PC-9 (cell line): ENCODE measurements at regions not wholly inside any gene's neighbourhood (a gene's known extent, or its start where the extent isn't known, plus 50 kb on each side); places are given as distances from the start of the nearest gene placed in this dataset.

Source experiments
- BruUV-seq: library from RNA; stranded (reverse); fragments of 400-500 nt; replicated peaks from 2 replicates; lab custom pipeline; 2021; lab: Mats Ljungman, UMichigan
- CTCF ChIA-PET: fragments of 300-600 bp; sonication (Branson Sonifier 250); formaldehyde crosslinking; loops from one replicate; lab custom pipeline; 2022; ENCODE audit warnings: antibody characterized with exemption; lab: Charles Lee
- POLR2A ChIA-PET: fragments of 300-600 bp; sonication (Branson Sonifier 250); formaldehyde crosslinking; loops from one replicate; lab custom pipeline; 2022; ENCODE audit warnings: antibody characterized with exemption; ENCODE audit not compliant: unreplicated experiment; lab: Charles Lee
- DNase-seq, 2 experiments: peaks; one replicate each; pipeline versions ENCODE4 v3.0.0 to v3.0.0-alpha.2; 2015 to 2022; ENCODE audit warnings: mixed read lengths in 1 of 2
- H2AFZ ChIP-seq: fragments of 200-600 bp; sonication (generic); 2 replicates; pipeline ENCODE4 v1.8.1; 2017; ENCODE audit warnings: antibody characterized with exemption
- H3F3A ChIP-seq: fragments of 200-600 bp; sonication (generic); 2 replicates; pipeline ENCODE4 v1.8.1; 2017; ENCODE audit warnings: antibody characterized with exemption, mild to moderate bottlenecking, low read depth; ENCODE audit not compliant: insufficient read depth
- H3K27ac ChIP-seq: fragments of 200-600 bp; sonication (generic); 2 replicates; pipeline ENCODE4 v1.6.1; 2016; ENCODE audit warnings: mixed run types
- H3K27me3 ChIP-seq: fragments of 200-600 bp; sonication (generic); 2 replicates; pipeline ENCODE4 v1.6.1; 2016; ENCODE audit warnings: low read depth, mixed run types; ENCODE audit not compliant: insufficient read depth
- H3K36me3 ChIP-seq: fragments of 200-600 bp; sonication (generic); 2 replicates; pipeline ENCODE4 v1.6.1; 2016; ENCODE audit warnings: low read depth, mixed run types
- H3K4me1 ChIP-seq: fragments of 200-600 bp; sonication (generic); replicated peaks from 2 replicates; pipeline ENCODE4 v1.6.1; 2016; ENCODE audit warnings: mixed run types; ENCODE audit not compliant: insufficient read depth
- H3K4me2 ChIP-seq: fragments of 200-600 bp; sonication (generic); 2 replicates; pipeline ENCODE4 v1.6.1; 2017; ENCODE audit warnings: mixed run types
- H3K4me3 ChIP-seq: fragments of 200-600 bp; sonication (generic); 2 replicates; pipeline ENCODE4 v1.6.1; 2016; ENCODE audit warnings: mixed run types
- H3K79me2 ChIP-seq: fragments of 200-600 bp; sonication (generic); 2 replicates; pipeline ENCODE4 v1.6.1; 2017; ENCODE audit warnings: low read depth, mixed run types
- H3K9me2 ChIP-seq: fragments of 200-600 bp; sonication (generic); 2 replicates; pipeline ENCODE4 v1.8.1; 2017; ENCODE audit warnings: mild to moderate bottlenecking; ENCODE audit not compliant: insufficient read depth
- H3K9me3 ChIP-seq: fragments of 200-600 bp; sonication (generic); 2 replicates; pipeline ENCODE4 v1.8.1; 2016; ENCODE audit warnings: low read depth; ENCODE audit not compliant: insufficient read depth
- H4K20me1 ChIP-seq: fragments of 200-600 bp; sonication (generic); 2 replicates; pipeline ENCODE4 v1.8.1; 2017; ENCODE audit not compliant: insufficient read depth
- EZH2 ChIP-seq: fragments of 200-600 bp; sonication (generic); IDR thresholded peaks from 2 replicates; pipeline ENCODE4 v1.8.0; 2017; ENCODE audit warnings: antibody characterized with exemption, low read depth
- intact Hi-C: fragments of 100-400 bp; cut with micrococcal nuclease; formaldehyde crosslinking; loops from one replicate; pipeline ENCODE4 v1.10.0; 2022; ENCODE audit not compliant: unreplicated experiment
- TF ChIP-seq, protein P1 (sequence below): fragments of 200-600 bp; sonication (generic); conservative IDR thresholded peaks from 2 replicates; pipeline ENCODE4 v1.6.1; 2017; ENCODE audit warnings: mixed run types, antibody characterized with exemption, mild to moderate bottlenecking, moderate library complexity

DNA sequence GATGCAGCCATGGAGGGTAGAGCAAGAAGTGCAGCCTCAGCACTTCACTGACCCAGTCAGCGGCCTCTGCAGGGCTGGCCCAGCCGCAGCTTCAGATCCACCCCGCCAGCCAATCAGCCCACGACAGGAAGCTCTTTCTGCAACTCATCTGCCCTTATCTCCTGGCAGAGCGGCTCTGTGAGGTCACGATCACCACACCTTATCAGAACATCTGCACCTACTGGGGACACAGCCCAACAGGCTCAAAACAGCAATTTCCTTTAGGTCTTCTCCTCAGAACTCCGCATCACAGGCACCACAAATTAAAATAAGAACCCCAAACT, 287.3 kb downstream of the BCL11B start:
- CTCF ChIA-PET = no interaction called here
- BruUV-seq = no TSS peak
- H3K9me3 ChIP-seq = no peaks in the 10 kb centered on the region
- TF ChIP-seq, protein P1, sequence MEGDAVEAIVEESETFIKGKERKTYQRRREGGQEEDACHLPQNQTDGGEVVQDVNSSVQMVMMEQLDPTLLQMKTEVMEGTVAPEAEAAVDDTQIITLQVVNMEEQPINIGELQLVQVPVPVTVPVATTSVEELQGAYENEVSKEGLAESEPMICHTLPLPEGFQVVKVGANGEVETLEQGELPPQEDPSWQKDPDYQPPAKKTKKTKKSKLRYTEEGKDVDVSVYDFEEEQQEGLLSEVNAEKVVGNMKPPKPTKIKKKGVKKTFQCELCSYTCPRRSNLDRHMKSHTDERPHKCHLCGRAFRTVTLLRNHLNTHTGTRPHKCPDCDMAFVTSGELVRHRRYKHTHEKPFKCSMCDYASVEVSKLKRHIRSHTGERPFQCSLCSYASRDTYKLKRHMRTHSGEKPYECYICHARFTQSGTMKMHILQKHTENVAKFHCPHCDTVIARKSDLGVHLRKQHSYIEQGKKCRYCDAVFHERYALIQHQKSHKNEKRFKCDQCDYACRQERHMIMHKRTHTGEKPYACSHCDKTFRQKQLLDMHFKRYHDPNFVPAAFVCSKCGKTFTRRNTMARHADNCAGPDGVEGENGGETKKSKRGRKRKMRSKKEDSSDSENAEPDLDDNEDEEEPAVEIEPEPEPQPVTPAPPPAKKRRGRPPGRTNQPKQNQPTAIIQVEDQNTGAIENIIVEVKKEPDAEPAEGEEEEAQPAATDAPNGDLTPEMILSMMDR = no peak
- no peak for TF ChIP-seq EZH2
- no peak overlapping the region for H3K4me2 ChIP-seq
- no peak overlapping the region for H3K27ac ChIP-seq
- H3K9me2 ChIP-seq = no peaks in the 10 kb centered on the region
- intact Hi-C loops = no loop called here
- H3K4me1 ChIP-seq = no peaks in the 10 kb centered on the region
- H3F3A ChIP-seq = no peaks in the 10 kb centered on the region
- POLR2A ChIA-PET = no interaction called here
- H4K20me1 ChIP-seq = no peaks in the 10 kb centered on the region
- H3K36me3 ChIP-seq = no peaks in the 10 kb centered on the region
- no peak overlapping the region for H2AFZ ChIP-seq
- no peaks in the 10 kb centered on the region for H3K79me2 ChIP-seq
- H3K4me3 ChIP-seq = no peak overlapping the region
- no peak for DNase-seq
- H3K27me3 ChIP-seq = peaks cover 22% of the 10 kb centered on the region

DNA sequence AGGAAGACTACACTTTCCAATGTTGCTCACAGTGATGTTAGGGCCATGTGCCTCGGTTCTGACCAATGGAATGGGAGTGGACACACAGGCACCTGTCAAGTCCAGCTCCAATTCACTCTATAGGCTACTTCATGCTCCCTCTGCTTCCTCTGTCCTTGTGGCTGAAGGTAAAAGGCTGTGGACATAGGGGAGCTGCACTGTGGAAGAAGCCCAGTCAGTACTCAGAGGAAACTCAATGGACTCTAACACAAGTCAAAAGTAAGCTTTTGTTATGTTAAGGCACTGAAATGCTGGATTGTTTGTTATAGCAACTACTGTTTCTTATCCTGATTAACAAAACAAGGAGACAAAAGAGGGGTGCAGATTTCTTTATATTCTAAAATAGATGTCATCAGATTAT, 278.2 kb downstream of the BCL11B start:
- no peaks in the 10 kb centered on the region for H4K20me1 ChIP-seq
- BruUV-seq = no TSS peak
- DNase-seq = no peak
- H3K79me2 ChIP-seq = no peaks in the 10 kb centered on the region
- no peak overlapping the region for H2AFZ ChIP-seq
- no peaks in the 10 kb centered on the region for H3K36me3 ChIP-seq
- POLR2A ChIA-PET = no interaction called here
- intact Hi-C loops = no loop called here
- no peaks in the 10 kb centered on the region for H3F3A ChIP-seq
- H3K9me2 ChIP-seq = no peaks in the 10 kb centered on the region
- H3K4me3 ChIP-seq = no peak overlapping the region
- no peaks in the 10 kb centered on the region for H3K9me3 ChIP-seq
- TF ChIP-seq, protein P1 = no peak
- TF ChIP-seq EZH2 = no peak
- CTCF ChIA-PET = no interaction called here
- H3K27ac ChIP-seq = no peak overlapping the region
- H3K27me3 ChIP-seq = no peaks in the 10 kb centered on the region
- no peak overlapping the region for H3K4me2 ChIP-seq
- H3K4me1 ChIP-seq = no peaks in the 10 kb centered on the region

DNA sequence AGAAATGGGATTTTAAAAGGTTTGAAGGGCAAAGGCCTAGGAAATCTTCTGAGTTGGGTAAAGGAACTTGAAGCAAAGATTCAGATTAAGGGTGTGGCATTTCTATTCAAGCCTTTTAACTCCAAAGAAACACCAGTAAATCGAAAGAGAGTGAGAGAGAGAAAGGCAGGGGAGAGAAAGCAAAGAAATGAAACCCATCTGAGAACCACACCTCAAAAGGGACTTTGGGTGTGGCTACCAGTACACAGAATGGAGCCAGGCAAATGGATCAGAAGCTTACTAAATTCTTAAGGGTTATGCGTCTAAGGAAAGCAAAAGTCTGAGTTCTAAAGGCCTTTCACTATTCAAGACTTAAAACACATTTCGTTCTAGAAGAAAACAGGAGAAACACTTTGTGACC, 277.4 kb downstream of the BCL11B start:
- Histone ChIP-seq H3K27ac (no peak overlapping the region), H2AFZ (no peak overlapping the region), H3K4me2 (no peak overlapping the region), H3K36me3 (no peaks in the 10 kb centered on the region), H3F3A (no peaks in the 10 kb centered on the region), H3K9me3 (no peaks in the 10 kb centered on the region), H3K9me2 (no peaks in the 10 kb centered on the region), H3K4me1 (no peaks in the 10 kb centered on the region), H3K79me2 (no peaks in the 10 kb centered on the region), H3K4me3 (no peak overlapping the region), H4K20me1 (no peaks in the 10 kb centered on the region), H3K27me3 (no peaks in the 10 kb centered on the region)
- intact Hi-C loops = no loop called here
- TF ChIP-seq EZH2 = no peak
- TF ChIP-seq, protein P1 = no peak
- no peak for DNase-seq
- POLR2A ChIA-PET = no interaction called here
- BruUV-seq = no TSS peak
- CTCF ChIA-PET = no interaction called here
